ENCODE measurements at regions not wholly inside any gene's neighbourhood (a gene's known extent, or its start where the extent isn't known, plus 50 kb on each side); places are given as distances from the start of the nearest gene placed in this dataset.
A peak's percentile ranks its signal among the peaks of the same experiment; 100 is the strongest.

DNA sequence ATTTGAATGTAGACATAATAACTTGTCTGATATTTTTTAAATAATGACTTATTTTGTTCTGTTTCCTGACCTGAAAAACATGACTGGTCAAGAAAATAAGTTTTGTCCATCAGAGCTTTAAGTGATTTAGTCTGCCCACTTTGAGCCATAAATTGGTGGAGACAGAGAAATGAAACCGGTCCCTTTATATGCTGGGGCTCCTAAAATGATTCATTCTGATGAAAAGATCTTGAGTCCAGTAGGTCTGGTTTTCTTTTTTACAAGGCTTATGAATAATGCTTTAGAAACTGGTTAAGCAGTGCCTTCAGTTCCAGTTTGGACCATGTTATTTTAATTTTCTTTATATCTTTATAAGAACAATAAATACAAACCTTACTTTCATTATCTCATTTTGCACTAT is 293.2 kb downstream of the DIPK2A start:
- Histone ChIP-seq H3K4me3 (no peak overlapping the region), H3K36me3 (no peaks in the 10 kb centered on the region), H3K27me3 (no peaks in the 10 kb centered on the region), H3K27ac (no peak overlapping the region), H3K4me1 (no peaks in the 10 kb centered on the region), H3K9me3 (no peaks in the 10 kb centered on the region)
- ATAC-seq = no peak
- TF ChIP-seq POLR2AphosphoS5 (IDR thresholded peaks at IDR 0.05) (no peak), POLR2A (IDR thresholded peaks at IDR 0.05) (no peak), EP300 (IDR thresholded peaks at IDR 0.05) (no peak)
- TF ChIP-seq, protein P1, sequence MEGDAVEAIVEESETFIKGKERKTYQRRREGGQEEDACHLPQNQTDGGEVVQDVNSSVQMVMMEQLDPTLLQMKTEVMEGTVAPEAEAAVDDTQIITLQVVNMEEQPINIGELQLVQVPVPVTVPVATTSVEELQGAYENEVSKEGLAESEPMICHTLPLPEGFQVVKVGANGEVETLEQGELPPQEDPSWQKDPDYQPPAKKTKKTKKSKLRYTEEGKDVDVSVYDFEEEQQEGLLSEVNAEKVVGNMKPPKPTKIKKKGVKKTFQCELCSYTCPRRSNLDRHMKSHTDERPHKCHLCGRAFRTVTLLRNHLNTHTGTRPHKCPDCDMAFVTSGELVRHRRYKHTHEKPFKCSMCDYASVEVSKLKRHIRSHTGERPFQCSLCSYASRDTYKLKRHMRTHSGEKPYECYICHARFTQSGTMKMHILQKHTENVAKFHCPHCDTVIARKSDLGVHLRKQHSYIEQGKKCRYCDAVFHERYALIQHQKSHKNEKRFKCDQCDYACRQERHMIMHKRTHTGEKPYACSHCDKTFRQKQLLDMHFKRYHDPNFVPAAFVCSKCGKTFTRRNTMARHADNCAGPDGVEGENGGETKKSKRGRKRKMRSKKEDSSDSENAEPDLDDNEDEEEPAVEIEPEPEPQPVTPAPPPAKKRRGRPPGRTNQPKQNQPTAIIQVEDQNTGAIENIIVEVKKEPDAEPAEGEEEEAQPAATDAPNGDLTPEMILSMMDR (IDR thresholded peaks at IDR 0.05) = no peak
- 50 to 100% methylated on average over 1 of the region's 1 CpG for WGBS, 2 donors (ENCODE audit: low coverage in 1 of 2)

GRCh38 chr3:144265542-144266100 is 294.0 kb downstream of the DIPK2A start:
- TF ChIP-seq POLR2A (IDR thresholded peaks at IDR 0.05) (no peak), POLR2AphosphoS5 (IDR thresholded peaks at IDR 0.05) (no peak), EP300 (IDR thresholded peaks at IDR 0.05) (no peak)
- TF ChIP-seq, protein P1 (IDR thresholded peaks at IDR 0.05) = no peak
- Histone ChIP-seq H3K4me3 (no peak overlapping the region), H3K9me3 (no peaks in the 10 kb centered on the region), H3K4me1 (no peaks in the 10 kb centered on the region), H3K27me3 (no peaks in the 10 kb centered on the region), H3K36me3 (no peaks in the 10 kb centered on the region), H3K27ac (no peak overlapping the region)
- peak; percentile 25 for ATAC-seq
- WGBS, 2 donors (ENCODE audit: low coverage in 1 of 2) = 42 to 47% methylated on average over 3 of the region's 3 CpGs

- no peaks in the 10 kb centered on the region for H3K4me1 ChIP-seq
- ATAC-seq = no peak
- 55% methylated on average over 3 of the region's 3 CpGs; no CpG with 5 or more reads in 1 of the 2 donors for WGBS, 2 donors (ENCODE audit: low coverage in 1 of 2)
- TF ChIP-seq POLR2A (IDR thresholded peaks at IDR 0.05) = no peak
- H3K9me3 ChIP-seq = no peaks in the 10 kb centered on the region
- H3K27ac ChIP-seq = no peak overlapping the region
- H3K4me3 ChIP-seq = no peak overlapping the region
- H3K36me3 ChIP-seq = no peaks in the 10 kb centered on the region
- H3K27me3 ChIP-seq = no peaks in the 10 kb centered on the region
These were observed 298.5 kb downstream of the DIPK2A start for GRCh38 chr3:144270100-144270499.

DNA sequence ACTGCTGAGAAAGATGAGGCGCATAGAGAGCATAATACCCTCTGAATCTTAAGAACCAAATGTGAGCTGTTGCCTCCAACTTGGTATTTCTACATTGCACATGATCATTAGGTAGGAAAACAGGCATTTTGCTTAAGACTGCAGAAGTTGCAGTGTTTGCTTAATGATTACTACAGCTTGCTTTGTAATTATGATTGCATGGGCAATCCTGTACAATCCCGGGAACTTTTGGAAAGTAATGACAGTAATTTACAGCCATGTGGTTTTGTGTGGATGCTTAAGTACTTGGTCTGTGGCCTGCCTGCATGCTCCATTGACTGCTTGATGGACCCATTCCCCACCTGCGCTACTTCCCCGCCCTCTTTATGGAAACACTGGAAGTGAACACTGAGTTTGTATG is 301.1 kb downstream of the DIPK2A start:
- ATAC-seq = no peak
- Histone ChIP-seq H3K27ac (no peak overlapping the region), H3K4me1 (no peaks in the 10 kb centered on the region), H3K36me3 (no peaks in the 10 kb centered on the region), H3K4me3 (no peak overlapping the region), H3K27me3 (no peaks in the 10 kb centered on the region), H3K9me3 (no peaks in the 10 kb centered on the region)
- TF ChIP-seq, protein P1 (IDR thresholded peaks at IDR 0.05) = no peak
- TF ChIP-seq POLR2A (IDR thresholded peaks at IDR 0.05) (no peak), EP300 (IDR thresholded peaks at IDR 0.05) (no peak), POLR2AphosphoS5 (IDR thresholded peaks at IDR 0.05) (no peak)
- WGBS, 2 donors (ENCODE audit: low coverage in 1 of 2) = 93 to 95% methylated on average over 3 to 4 of the region's 4 CpGs

DNA sequence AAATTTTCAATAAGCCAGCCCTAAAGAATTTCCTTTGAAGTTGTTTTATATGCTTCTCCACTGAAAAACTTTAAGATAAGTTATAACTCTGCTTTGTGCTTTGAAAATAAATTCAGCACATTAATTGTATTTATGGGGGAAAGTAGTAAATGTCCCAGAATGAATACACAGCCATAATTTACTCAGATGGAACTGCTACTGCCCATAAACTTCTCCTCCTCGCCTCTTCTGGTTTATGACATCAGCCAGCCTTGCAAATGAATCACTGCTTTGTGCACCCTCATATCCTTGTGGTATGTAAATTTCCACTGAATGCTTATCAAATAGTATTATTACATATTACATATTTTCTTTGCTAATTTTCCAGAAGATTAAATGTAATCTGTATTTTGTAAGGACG is 302.0 kb downstream of the DIPK2A start:
- no peak for ATAC-seq
- no peak for TF ChIP-seq EP300 (IDR thresholded peaks at IDR 0.05)
- Histone ChIP-seq H3K36me3 (no peaks in the 10 kb centered on the region), H3K4me1 (no peaks in the 10 kb centered on the region), H3K9me3 (no peaks in the 10 kb centered on the region), H3K27ac (no peak overlapping the region), H3K4me3 (no peak overlapping the region), H3K27me3 (no peaks in the 10 kb centered on the region)
- WGBS, 2 donors (ENCODE audit: low coverage in 1 of 2) = 85 to 92% methylated on average over 1 to 2 of the region's 2 CpGs

- Histone ChIP-seq H3K9me3 (no peaks in the 10 kb centered on the region), H3K27ac (no peak overlapping the region), H3K27me3 (no peaks in the 10 kb centered on the region), H3K4me1 (no peaks in the 10 kb centered on the region), H3K4me3 (no peak overlapping the region), H3K36me3 (no peaks in the 10 kb centered on the region)
- TF ChIP-seq POLR2AphosphoS5 (IDR thresholded peaks at IDR 0.05) = no peak
- TF ChIP-seq EP300 (IDR thresholded peaks at IDR 0.05) = no peak
- no peak for TF ChIP-seq POLR2A (IDR thresholded peaks at IDR 0.05)
- TF ChIP-seq, protein P1 (IDR thresholded peaks at IDR 0.05) = no peak
- ATAC-seq = no peak
These were observed 303.4 kb downstream of the DIPK2A start for GRCh38 chr3:144275005-144275404.
